Small intestine (tissue), 7 donors: ENCODE measurements at regions not wholly inside any gene's neighbourhood (a gene's known extent, or its start where the extent isn't known, plus 50 kb on each side); places are given as distances from the start of the nearest gene placed in this dataset.

Experiments
- DNase-seq, 2 donors: peaks; one replicate each; pipeline versions ENCODE4 v3.0.0 to v3.0.0-alpha.2; 2013
- FAIRE-seq: peaks from 2 replicates; lab custom pipeline; 2012; peaks lifted over from hg19 to GRCh38; lab: Jason Lieb, UNC
- H3K27ac ChIP-seq, 3 donors: one replicate each; pipeline ENCODE4 v1.5.1; 2013; ENCODE audit warnings: low read length in 2 of 3, mild to moderate bottlenecking in 2 of 3, control low read depth in 1 of 3, inconsistent platforms in 1 of 3, low read depth in 1 of 3, moderate library complexity in 1 of 3
- H3K27me3 ChIP-seq, 3 donors: one replicate each; pipeline ENCODE4 v1.6.1; 2013; ENCODE audit warnings: low read length in 3 of 3, inconsistent platforms in 1 of 3; ENCODE audit not compliant: control insufficient read depth in 3 of 3, insufficient read depth in 3 of 3
- H3K36me3 ChIP-seq, 3 donors: one replicate each; pipeline ENCODE4 v1.6.1; 2013; ENCODE audit warnings: low read length in 3 of 3, inconsistent platforms in 1 of 3, low read depth in 1 of 3, mild to moderate bottlenecking in 1 of 3, moderate library complexity in 1 of 3; ENCODE audit not compliant: control insufficient read depth in 3 of 3, insufficient read depth in 2 of 3
- H3K4me1 ChIP-seq, 3 donors: one replicate each; pipeline ENCODE4 v1.6.1; 2013; ENCODE audit warnings: low read length in 2 of 3, inconsistent platforms in 1 of 3, low read depth in 1 of 3, mild to moderate bottlenecking in 1 of 3, moderate library complexity in 1 of 3; ENCODE audit not compliant: control insufficient read depth in 3 of 3, insufficient read depth in 2 of 3
- H3K4me3 ChIP-seq, 3 donors: one replicate each; pipeline ENCODE4 v1.5.1; 2013; ENCODE audit warnings: low read length in 3 of 3, control low read depth in 1 of 3, inconsistent platforms in 1 of 3, low read depth in 1 of 3, mild to moderate bottlenecking in 1 of 3, moderate library complexity in 1 of 3
- H3K9me3 ChIP-seq, 2 donors: one replicate each; pipeline ENCODE4 v1.6.1; 2013; ENCODE audit warnings: low read depth in 1 of 2, low read length in 1 of 2; ENCODE audit not compliant: control insufficient read depth in 2 of 2, insufficient read depth in 1 of 2
- WGBS, 3 donors: extraction: QIAGEN DNeasy Blood & Tissue Kit; methylation state at CpG; one replicate each; pipeline ENCODE4 v1.1.7; 2013; 5-methylcytosine and 5-hydroxymethylcytosine counted together
- donor health status: healthy with polysubstance abuse.
- donor health status: control.
- donor health status: control.
- donor health status: Bipolar disorder and iron deficiency.
- donor health status: healthy.

DNA sequence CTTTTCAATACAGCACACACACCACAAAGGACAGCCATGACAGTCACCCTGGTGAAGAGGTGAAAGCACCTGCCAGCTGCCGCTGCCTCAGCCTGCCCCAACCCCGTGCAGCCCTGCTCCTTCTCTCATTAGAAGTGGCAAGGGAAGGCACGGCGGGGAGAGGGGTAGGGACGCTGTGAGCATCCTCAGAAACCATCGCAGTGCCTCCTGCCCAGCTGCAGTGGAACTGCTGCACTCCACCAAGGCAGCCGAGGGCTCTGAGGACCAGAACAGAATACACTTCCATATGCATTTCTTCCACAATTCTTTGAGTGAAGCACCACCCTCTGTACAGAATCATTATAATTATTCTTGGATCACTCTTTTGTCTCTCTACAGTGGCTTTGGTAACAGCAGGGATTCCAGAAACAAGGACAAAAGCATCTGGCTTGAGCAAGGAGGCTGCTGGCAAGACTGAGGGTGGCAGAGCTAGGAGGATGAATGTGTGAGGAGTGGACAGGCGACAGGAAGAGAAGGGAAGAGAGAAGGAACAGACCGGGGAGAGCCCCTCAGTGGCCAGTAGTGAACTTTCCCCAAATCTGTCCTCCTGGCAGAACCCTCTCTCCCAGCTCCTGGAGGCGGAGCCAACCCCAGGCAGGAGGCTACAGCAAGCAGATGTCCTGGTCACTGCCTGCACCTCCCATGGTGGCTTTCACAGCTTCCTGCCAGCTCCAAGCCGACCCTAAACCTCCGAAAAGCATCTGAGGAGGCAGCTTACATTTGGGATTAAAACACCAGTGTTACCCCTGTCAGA lies 73.2 kb downstream of the MTNR1A start:
- no peaks in the 10 kb centered on the region for H3K27me3 ChIP-seq
- DNase-seq (no peak), FAIRE-seq (no peak)
- WGBS, 3 donors: 78 to 85% (median 80%) methylated on average over 11 to 12 of the region's 12 CpGs
- no peaks in the 10 kb centered on the region for H3K36me3 ChIP-seq
- no peak overlapping the region for H3K4me3 ChIP-seq
- no peaks in the 10 kb centered on the region for H3K4me1 ChIP-seq
- no peak overlapping the region for H3K27ac ChIP-seq
- H3K9me3 ChIP-seq: no peaks in the 10 kb centered on the region

DNA sequence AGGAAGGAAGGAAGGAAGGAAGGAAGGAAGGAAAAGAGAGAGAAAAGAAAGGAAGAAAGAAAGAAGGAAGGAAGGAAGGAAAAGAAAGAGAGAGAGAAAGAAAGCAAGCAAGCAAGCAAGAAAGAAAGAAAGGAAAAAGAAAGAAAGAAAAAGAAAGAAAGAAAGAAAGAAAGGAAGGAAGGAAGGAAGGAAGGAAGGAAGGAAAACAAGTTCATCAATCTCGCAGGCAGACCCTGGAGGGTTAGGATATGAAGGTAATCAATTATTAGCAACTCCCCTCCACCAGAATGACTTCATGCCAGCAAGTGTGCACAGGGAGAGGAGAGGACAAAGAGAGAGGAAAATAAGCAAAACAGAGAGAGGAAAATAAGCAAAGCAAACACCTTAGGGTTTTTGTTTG lies 80.2 kb downstream of the MTNR1A start:
- no peak for FAIRE-seq
- H3K4me3 ChIP-seq: no peak overlapping the region
- no peak overlapping the region for H3K27ac ChIP-seq
- WGBS, 3 donors: 50 to 65% (median 63%) methylated on average over 1 of the region's 1 CpG
- no peaks in the 10 kb centered on the region for H3K9me3 ChIP-seq
- DNase-seq: no peak
- H3K4me1 ChIP-seq: no peaks in the 10 kb centered on the region
- H3K36me3 ChIP-seq: no peaks in the 10 kb centered on the region
- no peaks in the 10 kb centered on the region for H3K27me3 ChIP-seq

GRCh38 chr4:186473933-186474332 lies 81.4 kb downstream of the MTNR1A start:
- no peaks in the 10 kb centered on the region for H3K9me3 ChIP-seq
- no peaks in the 10 kb centered on the region for H3K36me3 ChIP-seq
- no peak for FAIRE-seq
- no peak overlapping the region for H3K27ac ChIP-seq
- H3K4me3 ChIP-seq: no peak overlapping the region
- 32 to 60% (median 57%) methylated on average over 6 of the region's 6 CpGs for WGBS, 3 donors
- no peaks in the 10 kb centered on the region for H3K27me3 ChIP-seq
- H3K4me1 ChIP-seq: no peaks in the 10 kb centered on the region
- peak in 1 of 2 donors; percentile 7 for DNase-seq

GRCh38 chr4:186472948-186473347 lies 82.4 kb downstream of the MTNR1A start:
- Histone ChIP-seq H3K4me3 (no peak overlapping the region), H3K27me3 (no peaks in the 10 kb centered on the region), H3K36me3 (no peaks in the 10 kb centered on the region), H3K4me1 (no peaks in the 10 kb centered on the region), H3K9me3 (no peaks in the 10 kb centered on the region), H3K27ac (no peak overlapping the region)
- WGBS, 3 donors: 11 to 28% (median 22%) methylated on average over 4 of the region's 4 CpGs
- DNase-seq (peak; percentile 10 to 33), FAIRE-seq (no peak)

GRCh38 chr4:186471441-186471840 lies 83.9 kb downstream of the MTNR1A start:
- Histone ChIP-seq H3K36me3 (no peaks in the 10 kb centered on the region), H3K9me3 (no peaks in the 10 kb centered on the region), H3K4me1 (no peaks in the 10 kb centered on the region), H3K27me3 (no peaks in the 10 kb centered on the region), H3K27ac (no peak overlapping the region), H3K4me3 (no peak overlapping the region)
- 48 to 65% (median 54%) methylated on average over 3 of the region's 3 CpGs for WGBS, 3 donors
- FAIRE-seq: no peak
- peak in 1 of 2 donors; percentile 16 for DNase-seq

DNA sequence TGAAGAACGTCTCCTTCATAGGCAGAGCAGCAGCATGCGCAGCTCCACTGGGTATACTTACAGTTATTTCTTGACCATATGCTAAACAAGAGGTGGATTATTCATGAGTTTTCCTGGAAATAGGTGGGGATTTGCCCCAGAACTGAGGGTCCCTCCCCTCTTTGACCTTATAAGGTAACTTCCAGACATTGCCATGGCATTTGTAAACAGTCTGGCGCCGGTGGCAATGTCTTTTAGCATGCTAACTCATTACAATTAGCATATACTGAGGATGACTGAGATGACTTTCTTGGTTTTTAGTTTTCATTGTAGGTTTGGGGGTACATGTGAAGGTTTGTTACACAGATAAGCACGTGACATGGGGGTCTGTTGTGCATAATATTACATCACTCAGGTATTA lies 97.3 kb downstream of the MTNR1A start:
- DNase-seq: no peak
- Histone ChIP-seq H3K4me1 (no peaks in the 10 kb centered on the region), H3K36me3 (no peaks in the 10 kb centered on the region), H3K4me3 (no peak overlapping the region), H3K9me3 (peaks cover 0 to 5% of the 10 kb centered on the region in 2 donors), H3K27ac (no peak overlapping the region), H3K27me3 (no peaks in the 10 kb centered on the region)
- WGBS, 3 donors: 78 to 86% (median 83%) methylated on average over 5 of the region's 5 CpGs
- no peak for FAIRE-seq

GRCh38 chr4:186451982-186452381 lies 103.4 kb downstream of the MTNR1A start:
- DNase-seq (no peak), FAIRE-seq (no peak)
- Histone ChIP-seq H3K27ac (no peak overlapping the region), H3K4me1 (no peaks in the 10 kb centered on the region), H3K36me3 (no peaks in the 10 kb centered on the region), H3K9me3 (peaks cover 0 to 31% of the 10 kb centered on the region in 2 donors), H3K27me3 (no peaks in the 10 kb centered on the region), H3K4me3 (no peak overlapping the region)
- 56 to 83% (median 77%) methylated on average over 2 of the region's 2 CpGs for WGBS, 3 donors

DNA sequence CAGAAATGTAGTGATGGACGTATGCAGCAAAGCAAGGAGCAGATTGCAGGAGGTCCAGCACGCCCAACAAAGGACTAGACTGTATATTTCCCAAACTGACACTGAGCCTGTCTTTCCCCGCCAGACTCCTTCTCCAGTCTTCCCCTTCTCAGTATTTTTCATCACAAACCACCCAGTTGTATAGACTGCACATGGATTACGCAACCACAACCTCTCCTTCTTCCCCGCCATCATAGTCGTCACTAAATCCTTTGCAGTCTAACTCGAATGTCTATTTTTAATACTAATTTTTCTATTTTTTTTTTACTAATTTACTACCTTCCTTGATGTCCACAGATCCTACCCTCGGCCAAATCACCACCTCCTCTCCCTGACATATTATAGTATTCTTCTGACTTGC lies 105.4 kb downstream of the MTNR1A start:
- Histone ChIP-seq H3K9me3 (peaks cover 0 to 31% of the 10 kb centered on the region in 2 donors), H3K27ac (no peak overlapping the region), H3K27me3 (no peaks in the 10 kb centered on the region), H3K36me3 (no peaks in the 10 kb centered on the region), H3K4me3 (no peak overlapping the region), H3K4me1 (no peaks in the 10 kb centered on the region)
- FAIRE-seq: no peak
- 71 to 89% (median 81%) methylated on average over 8 of the region's 8 CpGs for WGBS, 3 donors
- no peak for DNase-seq

GRCh38 chr4:186445040-186445439 lies 110.3 kb downstream of the MTNR1A start:
- Histone ChIP-seq H3K27ac (no peak overlapping the region), H3K4me3 (no peak overlapping the region), H3K27me3 (no peaks in the 10 kb centered on the region), H3K36me3 (no peaks in the 10 kb centered on the region), H3K9me3 (no peaks in the 10 kb centered on the region), H3K4me1 (no peaks in the 10 kb centered on the region)
- WGBS, 3 donors: 17 to 47% (median 29%) methylated on average over 5 of the region's 5 CpGs
- no peak for FAIRE-seq
- DNase-seq: no peak
